ENCODE measurements at regions not wholly inside any gene's neighbourhood (a gene's known extent, or its start where the extent isn't known, plus 50 kb on each side); places are given as distances from the start of the nearest gene placed in this dataset.

DNA sequence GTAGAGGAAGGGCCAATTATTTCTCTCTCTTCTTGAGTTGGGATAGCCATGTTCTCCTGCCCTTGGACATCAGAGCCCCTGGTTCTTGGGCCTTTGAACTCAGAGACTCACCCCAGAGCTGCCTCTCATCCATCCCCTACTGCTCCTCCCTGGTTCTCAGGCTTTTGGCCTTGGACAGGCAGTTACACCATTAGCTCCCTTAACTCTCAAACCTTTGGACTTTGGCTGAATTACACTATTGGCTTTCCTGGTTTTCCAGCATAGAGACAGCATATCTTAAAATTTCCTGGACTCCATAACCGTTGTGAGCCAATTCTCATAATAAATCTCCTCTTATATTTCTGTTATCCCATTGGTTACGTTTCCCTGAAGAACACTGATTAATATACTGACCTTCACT lies 63.7 kb upstream of the CHL1 start:
- H3K9me1 ChIP-seq (ENCODE audit: control insufficient read depth, extremely low read depth, insufficient read depth, low read length), result no peaks in the 10 kb centered on the region
- dilution Hi-C loops (cut with MboI; ENCODE audit: extremely low pct_ligation_motif_present, low sequenced_read_pairs), result no loop called here

DNA sequence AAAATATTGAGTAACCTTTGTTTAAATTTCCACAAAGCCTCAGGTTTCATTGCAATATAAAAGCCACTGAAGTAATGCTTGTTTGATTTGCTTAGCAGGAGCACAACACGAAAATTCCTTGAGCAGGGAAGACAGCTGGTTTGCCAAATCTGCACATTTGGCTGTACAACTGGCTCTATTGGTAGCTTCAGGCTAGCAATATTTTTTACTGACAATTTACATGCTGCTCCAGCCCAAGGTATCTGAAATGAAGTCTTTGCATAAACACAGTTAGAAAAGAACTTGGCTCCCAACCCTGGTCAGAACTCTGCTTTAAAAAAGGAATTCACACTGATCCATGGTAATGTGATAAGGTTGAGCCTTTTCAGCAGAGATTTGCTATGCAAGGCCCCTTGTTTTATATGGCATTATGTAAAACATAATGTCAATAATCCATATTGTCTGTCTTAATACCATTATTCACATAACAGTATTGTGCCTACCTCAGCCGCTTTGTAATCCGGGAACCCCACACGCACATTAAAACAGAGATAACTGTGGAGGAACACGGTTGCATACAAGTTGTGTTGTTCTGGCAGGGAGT lies 55.7 kb upstream of the CHL1 start:
- DNase-seq (ENCODE audit: low read depth, low spot score), result no peak
- TF ChIP-seq EZH2 (IDR thresholded peaks at IDR 0.05; ENCODE audit: low read length), result no peak
- TF ChIP-seq, protein P1, sequence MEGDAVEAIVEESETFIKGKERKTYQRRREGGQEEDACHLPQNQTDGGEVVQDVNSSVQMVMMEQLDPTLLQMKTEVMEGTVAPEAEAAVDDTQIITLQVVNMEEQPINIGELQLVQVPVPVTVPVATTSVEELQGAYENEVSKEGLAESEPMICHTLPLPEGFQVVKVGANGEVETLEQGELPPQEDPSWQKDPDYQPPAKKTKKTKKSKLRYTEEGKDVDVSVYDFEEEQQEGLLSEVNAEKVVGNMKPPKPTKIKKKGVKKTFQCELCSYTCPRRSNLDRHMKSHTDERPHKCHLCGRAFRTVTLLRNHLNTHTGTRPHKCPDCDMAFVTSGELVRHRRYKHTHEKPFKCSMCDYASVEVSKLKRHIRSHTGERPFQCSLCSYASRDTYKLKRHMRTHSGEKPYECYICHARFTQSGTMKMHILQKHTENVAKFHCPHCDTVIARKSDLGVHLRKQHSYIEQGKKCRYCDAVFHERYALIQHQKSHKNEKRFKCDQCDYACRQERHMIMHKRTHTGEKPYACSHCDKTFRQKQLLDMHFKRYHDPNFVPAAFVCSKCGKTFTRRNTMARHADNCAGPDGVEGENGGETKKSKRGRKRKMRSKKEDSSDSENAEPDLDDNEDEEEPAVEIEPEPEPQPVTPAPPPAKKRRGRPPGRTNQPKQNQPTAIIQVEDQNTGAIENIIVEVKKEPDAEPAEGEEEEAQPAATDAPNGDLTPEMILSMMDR (optimal IDR thresholded peaks at IDR 0.05 in 1 of 3, IDR thresholded peaks at IDR 0.05 in 1 of 3, conservative IDR thresholded peaks at IDR 0.05 in 1 of 3; ENCODE audit: extremely low read depth in 1 of 3, insufficient read depth in 2 of 3, low read length in 3 of 3), result no peak

More for the DNA sequence above, 63.7 kb upstream of the CHL1 start:
- no peak overlapping the region for H3K9ac ChIP-seq (ENCODE audit: control insufficient read depth, extremely low read depth, insufficient read depth, low read length)
- DNase-seq (ENCODE audit: low read depth, low spot score), result no peak
- TF ChIP-seq, protein P1 (optimal IDR thresholded peaks at IDR 0.05 in 1 of 3, IDR thresholded peaks at IDR 0.05 in 1 of 3, conservative IDR thresholded peaks at IDR 0.05 in 1 of 3; ENCODE audit: extremely low read depth in 1 of 3, insufficient read depth in 2 of 3, low read length in 3 of 3), result no peak
- TF ChIP-seq EZH2 (IDR thresholded peaks at IDR 0.05; ENCODE audit: low read length), result no peak
- H3K4me1 ChIP-seq (ENCODE audit: control insufficient read depth, extremely low read depth, insufficient read depth, low read length), result no peaks in the 10 kb centered on the region
- H3K27ac ChIP-seq (ENCODE audit: control insufficient read depth, insufficient read depth, low read length), result no peak overlapping the region
- H3K36me3 ChIP-seq (ENCODE audit: control insufficient read depth in 2 of 2, extremely low read depth in 1 of 2, insufficient read depth in 2 of 2, low read length in 2 of 2), result no peaks in the 10 kb centered on the region
- no peaks in the 10 kb centered on the region for H3K79me2 ChIP-seq (ENCODE audit: control insufficient read depth, insufficient read depth, low read length)
- H3K4me2 ChIP-seq (ENCODE audit: control insufficient read depth, extremely low read depth, insufficient read depth, low read depth, low read length), result no peak overlapping the region
- no peaks in the 10 kb centered on the region for H3K27me3 ChIP-seq (ENCODE audit: control insufficient read depth, extremely low read depth, insufficient read depth, low read length)
- H3K9me3 ChIP-seq (ENCODE audit: control insufficient read depth, low read depth, low read length), result no peaks in the 10 kb centered on the region
- no peaks in the 10 kb centered on the region for H4K20me1 ChIP-seq (ENCODE audit: control insufficient read depth, extremely low read depth, insufficient read depth, low read length)
- no peak overlapping the region for H3K4me3 ChIP-seq (ENCODE audit: control insufficient read depth in 2 of 3, extremely low read depth in 1 of 3, insufficient read depth in 2 of 3, low read depth in 1 of 3, low read length in 3 of 3)
- FAIRE-seq, result no peak
- no peak overlapping the region for H2AFZ ChIP-seq (ENCODE audit: control insufficient read depth, low read length)

More for the DNA sequence above, 55.7 kb upstream of the CHL1 start:
- Histone ChIP-seq H3K27ac (ENCODE audit: control insufficient read depth, insufficient read depth, low read length) (no peak overlapping the region), H3K9ac (ENCODE audit: control insufficient read depth, extremely low read depth, insufficient read depth, low read length) (no peak overlapping the region), H3K4me2 (ENCODE audit: control insufficient read depth, extremely low read depth, insufficient read depth, low read depth, low read length) (no peak overlapping the region), H3K27me3 (ENCODE audit: control insufficient read depth, extremely low read depth, insufficient read depth, low read length) (no peaks in the 10 kb centered on the region), H4K20me1 (ENCODE audit: control insufficient read depth, extremely low read depth, insufficient read depth, low read length) (no peaks in the 10 kb centered on the region), H3K79me2 (ENCODE audit: control insufficient read depth, insufficient read depth, low read length) (no peaks in the 10 kb centered on the region), H3K4me1 (ENCODE audit: control insufficient read depth, extremely low read depth, insufficient read depth, low read length) (no peaks in the 10 kb centered on the region), H3K4me3 (ENCODE audit: control insufficient read depth in 2 of 3, extremely low read depth in 1 of 3, insufficient read depth in 2 of 3, low read depth in 1 of 3, low read length in 3 of 3) (no peak overlapping the region), H3K36me3 (ENCODE audit: control insufficient read depth in 2 of 2, extremely low read depth in 1 of 2, insufficient read depth in 2 of 2, low read length in 2 of 2) (no peaks in the 10 kb centered on the region), H3K9me1 (ENCODE audit: control insufficient read depth, extremely low read depth, insufficient read depth, low read length) (no peaks in the 10 kb centered on the region), H2AFZ (ENCODE audit: control insufficient read depth, low read length) (no peak overlapping the region), H3K9me3 (ENCODE audit: control insufficient read depth, low read depth, low read length) (no peaks in the 10 kb centered on the region)
- dilution Hi-C loops (cut with MboI; ENCODE audit: extremely low pct_ligation_motif_present, low sequenced_read_pairs), result no loop called here
- no peak for FAIRE-seq

Measured in keratinocyte (primary cell).